GM12878 (cell line): ENCODE measurements at regions not wholly inside any gene's neighbourhood (a gene's known extent, or its start where the extent isn't known, plus 50 kb on each side); places are given as distances from the start of the nearest gene placed in this dataset.

Experiments used
- CEBPB ChIP-seq, 2 experiments: fragments of 150-350 bp in 1 of 2; IDR thresholded peaks; 2 replicates each; pipeline ENCODE4 v1.6.1; 2012 to 2014; ENCODE audit warnings: low read depth in 2 of 2, low read length in 2 of 2, borderline replicate concordance in 1 of 2, inconsistent platforms in 1 of 2
- IKZF2 ChIP-seq, 2 experiments: fragments of 450-650 bp; IDR thresholded peaks; 2 replicates each; pipeline ENCODE4 v1.6.1; 2017; ENCODE audit warnings: mild to moderate bottlenecking in 2 of 2, moderate library complexity in 2 of 2
- MXI1 ChIP-seq: fragments of 150-350 bp; IDR thresholded peaks from 2 replicates; pipeline ENCODE4 v1.6.1; 2011; ENCODE audit warnings: low read depth, mild to moderate bottlenecking, inconsistent platforms, low read length, improper control_type of control experiment
- NFYB ChIP-seq: IDR thresholded peaks from 2 replicates; pipeline ENCODE4 v1.6.1; 2011; ENCODE audit warnings: low read depth, mild to moderate bottlenecking, low read length, improper control_type of control experiment, moderate library complexity; ENCODE audit not compliant: insufficient read depth
- POLR2A ChIP-seq: IDR thresholded peaks from 2 replicates; pipeline ENCODE4 v1.6.1; 2011; ENCODE audit warnings: low read depth, mild to moderate bottlenecking, low read length
- POLR2AphosphoS5 ChIP-seq: IDR thresholded peaks from 2 replicates; pipeline ENCODE4 v1.6.1; 2011; ENCODE audit warnings: mild to moderate bottlenecking, low read length, inconsistent platforms
- SUPT20H ChIP-seq: IDR thresholded peaks from 2 replicates; pipeline ENCODE4 v1.6.1; 2011; ENCODE audit warnings: low read depth, mild to moderate bottlenecking, low read length, moderate library complexity, borderline replicate concordance; ENCODE audit not compliant: control insufficient read depth
- TAF1 ChIP-seq: IDR thresholded peaks from 2 replicates; pipeline ENCODE4 v1.6.1; 2011; ENCODE audit warnings: mild to moderate bottlenecking, low read depth, low read length, borderline replicate concordance
- ZNF384 ChIP-seq: IDR thresholded peaks from 2 replicates; pipeline ENCODE4 v1.6.1; 2012; ENCODE audit warnings: low read depth, mild to moderate bottlenecking, low read length, improper control_type of control experiment, borderline replicate concordance
- TF ChIP-seq, protein P1 (sequence below), 3 experiments: IDR thresholded peaks in 2 of 3; conservative IDR thresholded peaks in 1 of 3; 2 replicates each; pipeline ENCODE4 v1.5.1; 2011; ENCODE audit warnings: low read depth in 3 of 3, low read length in 3 of 3, mild to moderate bottlenecking in 3 of 3, control low read depth in 2 of 3, moderate library complexity in 2 of 3, inconsistent platforms in 1 of 3, mixed read lengths in 1 of 3; ENCODE audit not compliant: control insufficient read depth in 2 of 3, insufficient read depth in 1 of 3; ENCODE audit errors: extremely low read depth in 1 of 3

DNA sequence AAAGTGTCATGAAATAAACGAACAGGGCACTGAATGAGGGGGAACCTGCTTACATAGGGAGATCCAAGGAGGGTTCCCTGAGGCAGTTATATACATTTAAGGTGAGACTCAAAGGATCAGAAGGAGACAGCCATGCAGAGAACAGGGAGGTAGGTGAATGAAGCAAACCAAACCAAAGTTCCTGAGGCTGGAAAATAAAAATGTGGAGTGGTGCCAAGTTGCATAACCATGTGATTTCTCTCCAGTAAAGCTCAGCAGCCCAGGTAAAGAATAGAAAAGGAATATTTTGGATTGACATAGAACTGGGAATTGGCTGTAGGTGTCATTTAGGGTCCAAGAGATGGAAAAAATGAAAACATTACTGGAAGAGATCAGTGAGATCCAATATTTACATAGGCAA is 110.7 kb downstream of the CAAP1 start:
- no peak for TF ChIP-seq CEBPB (IDR thresholded peaks at IDR 0.05; ENCODE audit: borderline replicate concordance in 1 of 2, low read depth in 2 of 2, low read length in 2 of 2)
- TF ChIP-seq, protein P1, sequence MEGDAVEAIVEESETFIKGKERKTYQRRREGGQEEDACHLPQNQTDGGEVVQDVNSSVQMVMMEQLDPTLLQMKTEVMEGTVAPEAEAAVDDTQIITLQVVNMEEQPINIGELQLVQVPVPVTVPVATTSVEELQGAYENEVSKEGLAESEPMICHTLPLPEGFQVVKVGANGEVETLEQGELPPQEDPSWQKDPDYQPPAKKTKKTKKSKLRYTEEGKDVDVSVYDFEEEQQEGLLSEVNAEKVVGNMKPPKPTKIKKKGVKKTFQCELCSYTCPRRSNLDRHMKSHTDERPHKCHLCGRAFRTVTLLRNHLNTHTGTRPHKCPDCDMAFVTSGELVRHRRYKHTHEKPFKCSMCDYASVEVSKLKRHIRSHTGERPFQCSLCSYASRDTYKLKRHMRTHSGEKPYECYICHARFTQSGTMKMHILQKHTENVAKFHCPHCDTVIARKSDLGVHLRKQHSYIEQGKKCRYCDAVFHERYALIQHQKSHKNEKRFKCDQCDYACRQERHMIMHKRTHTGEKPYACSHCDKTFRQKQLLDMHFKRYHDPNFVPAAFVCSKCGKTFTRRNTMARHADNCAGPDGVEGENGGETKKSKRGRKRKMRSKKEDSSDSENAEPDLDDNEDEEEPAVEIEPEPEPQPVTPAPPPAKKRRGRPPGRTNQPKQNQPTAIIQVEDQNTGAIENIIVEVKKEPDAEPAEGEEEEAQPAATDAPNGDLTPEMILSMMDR (IDR thresholded peaks at IDR 0.05 in 2 of 3, conservative IDR thresholded peaks at IDR 0.05 in 1 of 3; ENCODE audit: control insufficient read depth in 2 of 3, extremely low read depth in 1 of 3, insufficient read depth in 1 of 3, low read depth in 3 of 3, low read length in 3 of 3) = no peak
- no peak for TF ChIP-seq NFYB
- no peak for TF ChIP-seq POLR2A
- no peak for TF ChIP-seq SUPT20H
- TF ChIP-seq POLR2AphosphoS5 = no peak
- no peak for TF ChIP-seq IKZF2 (IDR thresholded peaks at IDR 0.05)
- TF ChIP-seq TAF1 = no peak
- no peak for TF ChIP-seq ZNF384
- no peak for TF ChIP-seq MXI1
